H1 (cell line): ENCODE measurements at regions not wholly inside any gene's neighbourhood (a gene's known extent, or its start where the extent isn't known, plus 50 kb on each side); places are given as distances from the start of the nearest gene placed in this dataset.

Experiments used
- CTCF ChIA-PET: fragments of 300-600 bp; sonication (Branson Sonifier 250); formaldehyde crosslinking; loops from one replicate; lab custom pipeline; 2021; ENCODE audit not compliant: partially characterized antibody; lab: Charles Lee
- POLR2A ChIA-PET: fragments of 300-600 bp; sonication (Branson Sonifier 250); formaldehyde crosslinking; loops from one replicate; lab custom pipeline; 2021; ENCODE audit warnings: inconsistent platforms; ENCODE audit not compliant: partially characterized antibody; lab: Charles Lee
- DNase-seq, 2 experiments: peaks; one replicate each; pipeline versions ENCODE4 v3.0.0 to v3.0.0-alpha.2; 2010 to 2022; ENCODE audit warnings: low spot score in 2 of 2, low read depth in 1 of 2, mixed read lengths in 1 of 2
- FAIRE-seq: peaks from 2 replicates; lab custom pipeline; 2011; peaks lifted over from hg19 to GRCh38; lab: Jason Lieb, UNC
- H2AFZ ChIP-seq: 2 replicates; pipeline ENCODE4 v1.8.1; 2012; ENCODE audit warnings: low read length, inconsistent platforms
- H2AK5ac ChIP-seq: 2 replicates; pipeline ENCODE4 v1.6.1; 2013; ENCODE audit warnings: low read depth, low read length
- H2BK120ac ChIP-seq: replicated peaks from 2 replicates; pipeline ENCODE3; 2013; ENCODE audit warnings: low read depth, low read length, inconsistent platforms
- H2BK12ac ChIP-seq: 2 replicates; pipeline ENCODE4 v1.6.1; 2013; ENCODE audit warnings: low read depth, low read length
- H2BK15ac ChIP-seq: 2 replicates; pipeline ENCODE4 v1.6.1; 2013; ENCODE audit warnings: low read length
- H2BK20ac ChIP-seq: 2 replicates; pipeline ENCODE4 v1.6.1; 2013; ENCODE audit warnings: low read length
- H2BK5ac ChIP-seq: 2 replicates; pipeline ENCODE4 v1.6.1; 2013; ENCODE audit warnings: low read depth, low read length
- H3K14ac ChIP-seq: 2 replicates; pipeline ENCODE4 v1.6.1; 2013; ENCODE audit warnings: inconsistent platforms; ENCODE audit not compliant: insufficient read length
- H3K18ac ChIP-seq: 2 replicates; pipeline ENCODE4 v1.6.1; 2013; ENCODE audit warnings: low read length; ENCODE audit errors: extremely low read depth
- H3K23ac ChIP-seq: 2 replicates; pipeline ENCODE4 v1.6.1; 2013; ENCODE audit warnings: inconsistent platforms; ENCODE audit not compliant: insufficient read length
- H3K23me2 ChIP-seq: 2 replicates; pipeline ENCODE4 v1.6.1; 2013; ENCODE audit warnings: low read depth, low read length
- H3K27ac ChIP-seq: 2 replicates; pipeline ENCODE4 v1.6.1; 2011; ENCODE audit warnings: low read depth, low read length, inconsistent platforms
- H3K27me3 ChIP-seq, 4 experiments: replicated peaks in 1 of 4; 1 replicate in 1 of 4; 2 replicates in 3 of 4; pipeline versions ENCODE4 v1.6.1 to v1.8.1; 2011 to 2013; ENCODE audit warnings: low read length in 3 of 4, mild to moderate bottlenecking in 3 of 4, inconsistent platforms in 2 of 4, mixed read lengths in 2 of 4, moderate library complexity in 1 of 4; ENCODE audit not compliant: control insufficient read depth in 3 of 4, insufficient read depth in 3 of 4; ENCODE audit errors: extremely low read depth in 1 of 4
- H3K36me3 ChIP-seq, 4 experiments: 2 replicates each; pipeline versions ENCODE4 v1.6.1 to v1.8.1; 2011 to 2013; ENCODE audit warnings: mild to moderate bottlenecking in 4 of 4, low read length in 3 of 4, moderate library complexity in 2 of 4, control low read depth in 1 of 4, inconsistent platforms in 1 of 4; ENCODE audit not compliant: insufficient read depth in 4 of 4, control insufficient read depth in 2 of 4
- H3K4ac ChIP-seq: replicated peaks from 2 replicates; pipeline ENCODE3; 2013; ENCODE audit warnings: low read length, low read depth, mixed read lengths, inconsistent platforms; ENCODE audit not compliant: insufficient read length
- H3K4me1 ChIP-seq, 4 experiments: replicated peaks in 1 of 4; 1 replicate in 1 of 4; 2 replicates in 3 of 4; pipeline versions ENCODE4 v1.6.1 to v1.8.1; 2011 to 2013; ENCODE audit warnings: low read length in 3 of 4, inconsistent platforms in 2 of 4, mixed read lengths in 1 of 4; ENCODE audit not compliant: insufficient read depth in 4 of 4, control insufficient read depth in 3 of 4
- H3K4me2 ChIP-seq, 2 experiments: 2 replicates each; pipeline versions ENCODE4 v1.6.1 to v1.8.1; 2011 to 2013; ENCODE audit warnings: low read depth in 2 of 2, low read length in 2 of 2, control low read depth in 1 of 2, inconsistent platforms in 1 of 2, mild to moderate bottlenecking in 1 of 2; ENCODE audit not compliant: insufficient read depth in 1 of 2
- H3K4me3 ChIP-seq, 4 experiments: fragments of 200-600, 300-600 bp in 1 of 4; sonication (generic), shearing (Covaris generic), sonication (Bioruptor Twin) in 1 of 4; 2 replicates each; pipeline versions ENCODE4 v1.5.1 to v1.8.1; 2011 to 2016; ENCODE audit warnings: low read length in 4 of 4, low read depth in 3 of 4, control low read depth in 2 of 4, inconsistent platforms in 2 of 4, mild to moderate bottlenecking in 2 of 4, mixed read lengths in 1 of 4, moderate library complexity in 1 of 4; ENCODE audit not compliant: insufficient read depth in 2 of 4; ENCODE audit errors: extremely low read depth in 1 of 4
- H3K56ac ChIP-seq: replicated peaks from 2 replicates; pipeline ENCODE3; 2013; ENCODE audit warnings: low read depth, mild to moderate bottlenecking, mixed read lengths, low read length, inconsistent platforms; ENCODE audit not compliant: insufficient read length
- H3K79me1 ChIP-seq: 2 replicates; pipeline ENCODE4 v1.6.1; 2013; ENCODE audit warnings: low read depth, low read length, control low read depth
- H3K79me2 ChIP-seq, 2 experiments: 2 replicates each; pipeline versions ENCODE4 v1.6.1 to v1.8.1; 2012 to 2013; ENCODE audit warnings: low read length in 2 of 2, mild to moderate bottlenecking in 2 of 2, inconsistent platforms in 1 of 2; ENCODE audit not compliant: insufficient read depth in 2 of 2, control insufficient read depth in 1 of 2
- H3K9ac ChIP-seq, 4 experiments: replicated peaks in 1 of 4; 1 replicate in 1 of 4; 2 replicates in 3 of 4; pipeline versions ENCODE4 v1.6.1 to v1.8.1; 2011 to 2013; ENCODE audit warnings: low read depth in 3 of 4, low read length in 3 of 4, control low read depth in 2 of 4, mild to moderate bottlenecking in 2 of 4, moderate library complexity in 2 of 4, inconsistent platforms in 1 of 4; ENCODE audit errors: extremely low read depth in 1 of 4
- H3K9me3 ChIP-seq, 2 experiments: 2 replicates each; pipeline versions ENCODE4 v1.6.1 to v1.8.1; 2012 to 2013; ENCODE audit warnings: mild to moderate bottlenecking in 2 of 2, moderate library complexity in 2 of 2, control low read depth in 1 of 2, inconsistent platforms in 1 of 2, low read depth in 1 of 2, low read length in 1 of 2, mixed read lengths in 1 of 2; ENCODE audit not compliant: insufficient read depth in 2 of 2
- H4K20me1 ChIP-seq, 2 experiments: replicated peaks in 1 of 2; 2 replicates each; pipeline versions ENCODE3 to v1.8.1; 2011 to 2013; ENCODE audit warnings: inconsistent platforms in 2 of 2, low read length in 2 of 2, mild to moderate bottlenecking in 1 of 2; ENCODE audit not compliant: insufficient read depth in 2 of 2, control insufficient read depth in 1 of 2
- H4K5ac ChIP-seq: 2 replicates; pipeline ENCODE4 v1.6.1; 2013; ENCODE audit warnings: low read length, low read depth, mixed read lengths, inconsistent platforms; ENCODE audit not compliant: insufficient read length
- H4K8ac ChIP-seq: 2 replicates; pipeline ENCODE4 v1.8.0; 2013; ENCODE audit warnings: mild to moderate bottlenecking, moderate library complexity, low read length, inconsistent platforms; ENCODE audit not compliant: insufficient read depth; ENCODE audit errors: extremely low read depth
- H4K91ac ChIP-seq: replicated peaks from 2 replicates; pipeline ENCODE3; 2013; ENCODE audit warnings: low read length, mixed read lengths, inconsistent platforms; ENCODE audit not compliant: insufficient read length
- ATF3 ChIP-seq: IDR thresholded peaks from 2 replicates; pipeline ENCODE4 v1.6.1; 2011; ENCODE audit warnings: low read depth, mild to moderate bottlenecking, low read length; ENCODE audit not compliant: insufficient read depth
- CEBPB ChIP-seq: IDR thresholded peaks from 2 replicates; pipeline ENCODE4 v1.6.1; 2012; ENCODE audit warnings: low read depth, low read length
- CTCF ChIP-seq, 3 experiments: IDR thresholded peaks; 1 replicate in 2 of 3; 2 replicates in 1 of 3; pipeline versions ENCODE4 v1.5.1 to v1.6.1; 2011; ENCODE audit warnings: low read length in 3 of 3, mild to moderate bottlenecking in 3 of 3, inconsistent platforms in 2 of 3, low read depth in 1 of 3, moderate library complexity in 1 of 3; ENCODE audit not compliant: insufficient read depth in 1 of 3; ENCODE audit errors: control extremely low read depth in 1 of 3
- EP300 ChIP-seq, 2 experiments: IDR thresholded peaks; 1 replicate in 1 of 2; 2 replicates in 1 of 2; pipeline ENCODE4 v1.6.1; 2011 to 2012; ENCODE audit warnings: low read depth in 2 of 2, low read length in 2 of 2, mild to moderate bottlenecking in 2 of 2, borderline replicate concordance in 1 of 2, inconsistent platforms in 1 of 2, moderate library complexity in 1 of 2
- EZH2 ChIP-seq: fragments of 200-600 bp; sonication (generic); IDR thresholded peaks from 2 replicates; pipeline ENCODE4 v1.7.1; 2012; ENCODE audit warnings: low read depth, mild to moderate bottlenecking, moderate library complexity, low read length, inconsistent platforms; ENCODE audit not compliant: severe bottlenecking
- GTF2F1 ChIP-seq: IDR thresholded peaks from 2 replicates; pipeline ENCODE4 v1.6.1; 2012; ENCODE audit warnings: low read depth, low read length, improper control_type of control experiment, borderline replicate concordance
- KDM1A ChIP-seq: fragments of 200-600, 300-600 bp; sonication (generic); IDR thresholded peaks from 2 replicates; pipeline ENCODE4 v1.7.1; 2016; ENCODE audit warnings: mild to moderate bottlenecking, low read length, borderline replicate concordance
- PHF8 ChIP-seq: fragments of 200-600 bp; sonication (generic); conservative IDR thresholded peaks from 2 replicates; pipeline ENCODE4 v1.7.1; 2012; ENCODE audit warnings: low read depth, mild to moderate bottlenecking, inconsistent platforms, low read length, moderate library complexity
- TAF1 ChIP-seq: IDR thresholded peaks from 2 replicates; pipeline ENCODE4 v1.6.1; 2011; ENCODE audit warnings: mild to moderate bottlenecking, low read depth, low read length
- TAF7 ChIP-seq: optimal IDR thresholded peaks from 2 replicates; pipeline ENCODE3; 2011; ENCODE audit warnings: low read depth, mild to moderate bottlenecking, inconsistent platforms, low read length, moderate library complexity, borderline replicate concordance
- TBP ChIP-seq: IDR thresholded peaks from 2 replicates; pipeline ENCODE4 v1.6.1; 2011; ENCODE audit warnings: low read depth, low read length, improper control_type of control experiment
- WGBS, 2 experiments: shearing (Covaris generic) in 1 of 2; methylation state at CpG; one replicate each; pipeline versions ENCODE4 v1.1.6 to v1.1.7; 2013 to 2015; ENCODE audit warnings: low lambda C conversion rate in 2 of 2, mixed read lengths in 2 of 2, inconsistent platforms in 1 of 2, low coverage in 1 of 2, missing lambda C conversion rate in 1 of 2; ENCODE audit not compliant: insufficient replicate concordance in 2 of 2, insufficient coverage in 1 of 2, insufficient read length in 1 of 2; ENCODE audit errors: extremely low coverage in 1 of 2, missing lambda C conversion rate in 1 of 2; 5-methylcytosine and 5-hydroxymethylcytosine counted together

GRCh38 chr18:45286431-45286830 lies 328.8 kb upstream of the SLC14A2 start:
- Histone ChIP-seq H3K56ac (no peak overlapping the region), H3K23ac (no peak overlapping the region), H3K23me2 (no peaks in the 10 kb centered on the region), H2BK5ac (no peak overlapping the region), H3K9ac (no peak overlapping the region), H3K4me1 (no peaks in the 10 kb centered on the region), H4K91ac (no peak overlapping the region), H2AK5ac (no peak overlapping the region), H3K14ac (no peak overlapping the region), H2BK12ac (no peak overlapping the region), H4K8ac (no peak overlapping the region), H2BK20ac (no peak overlapping the region), H3K79me2 (no peaks in the 10 kb centered on the region), H3K4ac (no peak overlapping the region), H2BK120ac (no peak overlapping the region), H3K27me3 (no peaks in the 10 kb centered on the region), H3K4me2 (no peak overlapping the region), H4K20me1 (no peaks in the 10 kb centered on the region), H3K4me3 (no peak overlapping the region), H3K18ac (no peak overlapping the region), H2BK15ac (no peak overlapping the region), H3K36me3 (no peaks in the 10 kb centered on the region), H2AFZ (no peak overlapping the region), H3K27ac (no peak overlapping the region), H4K5ac (no peak overlapping the region), H3K79me1 (no peaks in the 10 kb centered on the region), H3K9me3 (no peaks in the 10 kb centered on the region)
- ChIA-PET POLR2A (no interaction called here), CTCF (interaction anchor here (4.4 to 4.9 kb wide), 3 partner anchors 10 to 99 kb away, joined by 17 to 49 read pairs (median 31); no protein-coding TSS in a partner anchor)
- DNase-seq: no peak
- 96% methylated on average over 3 of the region's 3 CpGs; no CpG with 5 or more reads in 1 of the 2 experiments for WGBS, 2 experiments
- no peak for FAIRE-seq
- TF ChIP-seq TAF7 (no peak), TBP (no peak), GTF2F1 (no peak), CTCF (IDR thresholded peaks at IDR 0.05; ENCODE audit: control extremely low read depth in 1 of 3, insufficient read depth in 1 of 3, low read depth in 1 of 3, low read length in 3 of 3) (no peak), PHF8 (no peak), EP300 (IDR thresholded peaks at IDR 0.05; ENCODE audit: borderline replicate concordance in 1 of 2, low read depth in 2 of 2, low read length in 2 of 2) (no peak), TAF1 (no peak), CEBPB (no peak), KDM1A (no peak), EZH2 (no peak), ATF3 (no peak)
